Kidney capillary endothelial cell (primary cell): ENCODE measurements at regions not wholly inside any gene's neighbourhood (a gene's known extent, or its start where the extent isn't known, plus 50 kb on each side); places are given as distances from the start of the nearest gene placed in this dataset.

Source experiments
- DNase-seq: peaks from one replicate; pipeline ENCODE4 v3.0.0-alpha.2; 2018; ENCODE audit warnings: low spot score

GRCh38 chr9:82320566-82320965 is 332.0 kb downstream of the SPATA31D1 start:
- DNase-seq = no peak

GRCh38 chr9:82325907-82326306 is 337.3 kb downstream of the SPATA31D1 start:
- DNase-seq = no peak

GRCh38 chr9:82327641-82328040 is 339.1 kb downstream of the SPATA31D1 start:
- DNase-seq = no peak

- no peak for DNase-seq
Measured at GRCh38 chr9:82331079-82331478, 342.5 kb downstream of the SPATA31D1 start.

GRCh38 chr9:82332018-82332773 is 343.6 kb downstream of the SPATA31D1 start:
- DNase-seq = no peak

GRCh38 chr9:82332774-82333152 is 344.2 kb downstream of the SPATA31D1 start:
- DNase-seq = no peak

GRCh38 chr9:82333671-82334070 is 345.1 kb downstream of the SPATA31D1 start:
- DNase-seq = no peak

- DNase-seq = no peak
Measured at GRCh38 chr9:82334286-82334685, 345.7 kb downstream of the SPATA31D1 start.

GRCh38 chr9:82337351-82337750 is 348.8 kb downstream of the SPATA31D1 start:
- DNase-seq = no peak

GRCh38 chr9:82342046-82342445 is 353.5 kb downstream of the SPATA31D1 start:
- no peak for DNase-seq

- no peak for DNase-seq
Measured at GRCh38 chr9:82346040-82346439, 357.5 kb downstream of the SPATA31D1 start.

GRCh38 chr9:82353631-82354278 is 365.2 kb downstream of the SPATA31D1 start:
- no peak for DNase-seq

- DNase-seq = peak; percentile 4
Measured at GRCh38 chr9:82354279-82354659, 365.7 kb downstream of the SPATA31D1 start.

GRCh38 chr9:82356131-82356530 is 367.6 kb downstream of the SPATA31D1 start:
- no peak for DNase-seq

- no peak for DNase-seq
Measured at GRCh38 chr9:82356871-82357270, 368.3 kb downstream of the SPATA31D1 start.

- DNase-seq = no peak
Measured at GRCh38 chr9:82363198-82363597, 374.6 kb downstream of the SPATA31D1 start.

GRCh38 chr9:82363682-82364081 is 375.1 kb downstream of the SPATA31D1 start:
- no peak for DNase-seq

GRCh38 chr9:82367016-82367415 is 378.4 kb downstream of the SPATA31D1 start:
- DNase-seq = no peak

GRCh38 chr9:82367929-82368328 is 379.4 kb downstream of the SPATA31D1 start:
- DNase-seq = no peak

GRCh38 chr9:82369251-82369945 is 380.8 kb downstream of the SPATA31D1 start:
- DNase-seq = no peak

- DNase-seq = no peak
Measured at GRCh38 chr9:82375041-82375440, 386.5 kb downstream of the SPATA31D1 start.

GRCh38 chr9:82376677-82377232 is 388.2 kb downstream of the SPATA31D1 start:
- no peak for DNase-seq
